Right hindlimb (tissue), 1 donor: ENCODE measurements at regions not wholly inside any gene's neighbourhood (a gene's known extent, or its start where the extent isn't known, plus 50 kb on each side); places are given as distances from the start of the nearest gene placed in this dataset.
"Not testable (repeated sequence)": the region's sequence is repeated elsewhere in the genome, so short reads cannot be mapped to it uniquely, and the experiment has no call there.

ENCODE experiments used
- DNase-seq: peaks from one replicate; pipeline ENCODE4 v3.0.0-alpha.2; 2018

DNA sequence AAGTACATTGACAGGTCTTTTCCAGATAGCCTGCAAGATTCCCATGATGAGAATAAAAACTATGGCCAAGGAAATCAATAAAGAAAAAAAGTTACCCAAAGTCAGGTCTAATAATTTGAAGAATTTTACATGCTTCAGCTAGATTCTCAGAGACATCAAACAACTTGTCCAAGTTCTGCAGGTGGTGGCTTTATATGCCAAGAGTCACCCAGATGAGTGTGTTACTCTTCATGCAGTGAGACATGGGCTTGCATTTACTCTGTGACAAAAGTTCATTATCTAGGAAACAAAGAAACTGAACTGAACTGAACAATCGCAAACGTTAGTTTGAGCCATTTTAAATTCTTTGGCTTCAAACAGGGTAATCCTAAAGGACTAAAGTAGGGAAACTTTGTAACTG lies 548.5 kb upstream of the SYT4 start:
- DNase-seq: no peak

DNA sequence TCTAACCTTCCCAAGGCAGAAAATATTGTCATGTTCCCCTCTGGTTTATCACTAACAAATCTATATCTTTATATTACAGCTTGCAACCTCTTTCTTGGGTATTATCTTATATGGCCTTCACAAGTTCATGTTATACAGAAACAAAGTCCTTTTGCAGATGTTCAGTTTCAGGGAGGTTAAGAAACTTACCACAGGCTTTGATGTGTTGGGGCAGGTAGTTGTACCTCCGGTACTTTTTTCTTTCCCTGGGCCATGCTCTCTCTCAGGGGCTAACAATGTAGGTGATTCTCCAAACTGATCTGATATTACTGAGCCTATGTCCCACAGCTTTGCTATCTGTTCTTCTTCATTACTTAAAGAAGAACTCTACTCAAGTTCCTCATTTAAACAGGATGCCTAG lies 548.9 kb upstream of the SYT4 start:
- DNase-seq: no peak

DNA sequence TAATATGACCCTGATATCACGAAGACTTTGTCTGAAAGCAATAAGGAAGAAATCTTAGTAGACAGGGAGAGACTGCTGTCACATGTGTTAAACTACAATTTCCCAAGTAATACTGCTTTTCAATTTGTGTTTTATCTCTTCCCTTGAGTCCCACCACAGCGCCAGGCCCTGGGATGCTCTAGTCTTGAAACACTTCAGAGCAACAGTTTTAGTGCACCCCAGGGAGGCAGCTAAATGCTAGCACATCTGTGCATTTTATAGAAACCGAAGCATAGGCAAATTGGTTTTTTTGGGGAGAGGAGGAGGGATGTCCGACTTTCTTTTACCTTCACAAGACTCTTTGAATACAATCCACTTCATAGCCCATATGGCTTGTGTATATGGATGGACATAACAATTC lies 550.0 kb upstream of the SYT4 start:
- DNase-seq: no peak

DNA sequence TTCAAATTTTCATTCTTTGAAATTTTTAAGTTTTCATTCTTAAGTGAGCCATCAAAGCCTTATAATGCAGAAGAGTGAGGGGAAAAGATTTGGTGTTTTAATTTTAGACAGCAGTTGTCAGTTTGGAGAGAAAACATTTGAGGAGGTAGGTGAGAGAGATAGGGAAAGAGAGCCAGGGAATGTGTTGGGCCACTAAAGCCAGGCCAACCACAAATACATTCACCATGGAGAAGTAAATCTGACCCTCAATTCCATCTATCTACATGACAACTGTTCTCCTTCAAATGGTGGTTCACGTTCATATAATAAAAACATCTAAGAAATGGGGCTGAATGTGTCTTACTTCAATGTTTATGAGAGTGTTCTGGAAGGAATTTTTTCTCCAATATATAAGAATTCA lies 553.0 kb upstream of the SYT4 start:
- DNase-seq: no peak

DNA sequence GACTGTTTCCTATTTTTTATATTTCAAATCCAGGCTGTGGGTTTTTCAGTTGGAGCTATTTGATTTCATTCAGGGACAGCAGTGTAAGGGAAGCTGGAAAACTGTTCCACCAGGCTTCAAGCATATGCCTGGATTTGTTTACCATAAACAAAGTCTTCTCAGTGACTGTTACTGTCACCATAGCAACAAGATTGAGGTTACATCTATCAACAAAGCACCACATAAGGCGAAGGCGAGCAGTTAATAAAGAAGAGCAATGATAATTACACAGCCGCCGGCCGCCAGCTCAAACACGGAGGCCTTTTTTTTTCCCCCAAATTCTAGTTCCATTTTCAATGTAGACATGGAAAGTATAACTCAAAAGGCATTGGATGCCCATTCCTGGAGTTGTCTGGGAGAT lies 553.7 kb upstream of the SYT4 start:
- no peak for DNase-seq

DNA sequence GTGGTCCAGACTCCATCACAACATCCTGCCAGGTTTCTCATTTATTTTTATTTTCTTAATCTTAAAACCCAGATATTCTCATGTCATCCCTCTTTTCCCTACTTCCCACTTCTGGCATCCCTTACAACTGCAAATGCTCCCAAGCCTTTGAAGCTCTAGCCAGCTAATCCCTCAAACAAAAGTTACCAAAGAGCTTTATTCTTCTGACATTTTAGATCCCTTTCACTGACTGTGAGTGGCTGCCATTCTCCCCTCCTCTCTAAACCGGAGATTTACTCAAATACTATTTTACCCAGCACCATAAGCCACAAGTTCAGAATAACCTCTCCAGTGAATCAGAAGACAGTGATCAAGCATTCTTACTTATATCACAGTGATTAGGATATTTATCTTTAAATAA lies 569.0 kb upstream of the SYT4 start:
- no peak for DNase-seq

DNA sequence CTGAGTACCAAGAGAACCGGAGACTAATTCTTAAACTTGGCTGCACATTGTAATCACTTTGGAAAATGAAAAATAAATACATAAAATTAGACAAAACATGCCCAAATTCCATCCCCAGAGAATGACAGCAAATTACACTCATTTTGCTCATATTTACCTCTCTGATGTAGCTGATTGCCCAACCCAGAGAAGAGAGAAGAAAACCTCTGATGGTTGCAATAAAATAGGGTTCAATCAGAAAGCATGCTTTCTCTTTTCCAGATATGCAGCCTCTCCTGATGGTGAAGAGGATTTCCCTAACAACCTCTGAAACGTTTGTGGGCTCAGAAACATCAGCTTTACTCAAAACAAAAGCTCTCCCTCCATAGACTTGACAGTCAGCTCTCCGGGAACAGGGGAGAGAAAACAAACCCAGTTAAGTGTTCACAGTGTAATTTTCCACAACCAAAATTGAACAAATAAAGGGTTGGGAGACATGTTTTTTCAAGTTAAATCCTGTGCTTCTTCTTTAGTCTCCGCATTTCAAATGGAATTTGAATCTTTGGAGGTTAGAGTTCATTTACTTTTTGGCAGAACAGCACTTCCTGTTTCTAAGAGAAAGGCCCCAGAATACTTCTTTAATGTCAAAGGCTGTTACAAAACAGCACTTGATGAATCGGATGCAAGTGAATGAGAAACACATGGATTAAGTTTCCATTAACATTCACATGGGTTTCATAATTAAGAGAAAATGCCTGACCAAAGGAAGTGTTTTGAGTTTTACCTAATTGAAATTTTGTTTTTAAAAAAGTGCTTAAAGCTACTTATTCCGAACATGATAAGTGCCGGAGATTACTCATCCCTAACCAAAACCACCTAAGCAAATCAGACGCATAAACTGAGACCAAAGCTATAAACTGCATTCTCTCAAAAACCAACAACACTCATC lies 570.1 kb upstream of the SYT4 start:
- DNase-seq: no peak

DNA sequence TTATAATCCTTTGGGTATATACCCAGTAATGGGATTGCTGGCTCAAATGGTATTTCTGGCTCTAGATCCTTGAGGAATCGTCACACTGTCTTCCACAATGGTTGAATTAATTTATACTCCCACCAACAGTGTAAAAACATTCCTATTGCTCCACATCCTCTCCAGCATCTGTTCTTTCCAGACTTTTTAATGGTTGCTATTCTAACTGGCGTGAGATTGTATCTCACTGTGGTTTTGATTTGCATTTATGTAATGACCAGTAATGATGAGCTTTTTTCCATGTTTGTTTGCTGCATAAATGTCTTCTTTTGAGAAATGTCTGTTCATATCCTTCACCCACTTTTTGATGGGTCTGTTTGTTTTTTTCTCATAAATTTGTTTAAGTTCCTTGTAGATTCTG lies 572.5 kb upstream of the SYT4 start:
- DNase-seq: not testable (repeated sequence)

DNA sequence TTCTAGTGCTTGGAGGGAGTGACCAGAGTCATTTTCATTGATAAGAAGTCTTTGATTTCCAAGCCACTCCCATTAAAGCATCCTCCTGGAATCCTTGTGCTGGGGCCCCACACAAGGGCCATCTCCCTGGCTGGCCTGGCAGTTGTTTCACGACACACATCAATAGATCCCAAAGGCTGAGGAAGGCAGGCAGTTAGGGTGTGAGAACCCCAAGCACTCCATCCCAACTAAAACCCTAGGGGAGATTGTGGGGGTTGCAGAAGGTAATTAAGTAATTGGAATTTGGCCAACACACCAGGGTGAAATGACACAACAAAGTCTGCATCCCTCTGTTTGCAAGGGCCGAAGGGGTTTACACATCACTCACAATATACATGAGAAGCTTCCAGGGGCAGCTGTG lies 578.1 kb upstream of the SYT4 start:
- DNase-seq: no peak

DNA sequence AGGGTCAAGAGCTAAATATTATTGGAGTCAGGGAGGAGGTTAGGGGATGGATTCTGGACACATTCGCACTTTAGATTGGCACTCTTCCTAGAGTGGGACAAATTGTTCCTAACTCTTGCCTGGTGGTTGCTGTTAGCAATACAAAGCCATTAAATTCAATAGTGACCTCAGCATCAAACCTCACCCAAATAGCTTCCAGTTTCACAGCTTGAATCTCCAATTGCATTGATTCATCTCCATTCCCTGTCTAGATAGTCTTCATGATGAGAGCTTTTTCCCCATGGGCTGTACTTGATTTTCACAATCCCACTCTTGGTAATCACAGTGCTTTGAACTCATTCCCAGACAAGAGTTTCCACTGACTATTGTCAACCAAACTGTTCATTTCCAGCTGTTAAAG lies 585.9 kb upstream of the SYT4 start:
- peak; percentile 64 for DNase-seq

DNA sequence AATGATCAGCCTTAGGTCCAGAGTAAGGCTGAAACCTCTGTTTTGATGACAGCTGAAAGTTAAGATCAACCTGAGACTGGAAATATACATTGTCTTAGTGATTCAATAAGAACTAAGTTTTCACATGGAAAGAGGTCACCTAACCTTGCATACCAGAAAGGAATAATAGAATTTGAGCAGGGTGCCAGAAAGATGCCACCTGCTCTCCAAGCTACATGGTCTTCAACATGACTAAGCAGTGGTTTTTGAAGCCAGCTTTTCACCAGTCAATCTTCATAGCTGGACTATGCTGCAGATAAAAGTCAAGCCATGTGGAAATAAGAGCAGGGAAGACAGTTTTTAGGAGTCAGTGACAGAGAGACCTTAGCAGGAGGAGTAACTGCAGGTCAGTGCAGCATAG lies 589.4 kb upstream of the SYT4 start:
- no peak for DNase-seq

DNA sequence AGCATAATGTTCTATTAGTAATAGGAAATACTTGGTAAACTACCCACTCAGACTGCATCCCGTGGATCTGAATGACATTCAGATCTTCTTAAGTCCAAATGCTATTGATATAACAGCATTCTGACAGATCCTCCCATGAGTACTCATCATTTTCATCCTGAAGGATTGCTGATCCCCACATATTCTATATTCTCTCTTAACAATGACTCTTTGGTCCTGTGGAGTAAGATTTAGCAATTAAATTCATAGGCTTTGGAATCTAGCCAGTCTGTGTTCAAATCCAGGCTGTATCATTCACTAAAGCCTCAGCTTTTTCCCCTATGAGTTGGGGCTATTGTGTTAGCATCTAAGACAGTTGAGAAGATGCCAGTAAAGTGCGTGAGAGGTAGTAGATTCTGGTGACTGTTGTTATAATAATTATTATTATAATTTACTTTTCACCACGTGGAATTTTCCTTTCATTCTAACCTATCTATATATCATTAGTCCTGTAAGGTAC lies 591.3 kb upstream of the SYT4 start:
- no peak for DNase-seq

DNA sequence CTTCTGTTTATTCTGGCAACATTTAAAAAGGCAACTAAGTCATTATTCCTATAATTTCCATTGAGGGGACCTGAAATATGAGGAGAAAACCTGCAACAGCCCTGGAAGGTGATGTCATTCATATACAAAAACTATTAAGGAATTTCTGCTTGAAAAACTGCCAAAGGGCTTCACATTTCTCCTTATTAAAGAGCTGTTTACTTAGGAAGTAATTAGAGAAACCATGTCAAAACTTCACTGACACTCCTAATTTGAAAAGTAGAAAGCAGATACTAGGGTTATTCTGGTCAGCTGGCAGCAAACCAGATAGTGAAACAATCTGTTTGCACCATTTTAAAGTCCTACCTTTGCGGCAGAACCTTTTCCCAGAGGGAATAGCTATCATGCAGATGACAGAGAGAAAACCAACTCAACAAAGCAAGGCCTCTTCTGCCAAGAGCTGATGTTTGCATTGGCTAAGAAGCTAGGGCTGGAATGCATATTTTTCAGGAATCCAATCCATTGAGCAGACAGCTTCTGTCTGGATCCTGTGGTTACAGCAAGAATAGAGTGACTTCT lies 592.2 kb upstream of the SYT4 start:
- peak; percentile 73 for DNase-seq

DNA sequence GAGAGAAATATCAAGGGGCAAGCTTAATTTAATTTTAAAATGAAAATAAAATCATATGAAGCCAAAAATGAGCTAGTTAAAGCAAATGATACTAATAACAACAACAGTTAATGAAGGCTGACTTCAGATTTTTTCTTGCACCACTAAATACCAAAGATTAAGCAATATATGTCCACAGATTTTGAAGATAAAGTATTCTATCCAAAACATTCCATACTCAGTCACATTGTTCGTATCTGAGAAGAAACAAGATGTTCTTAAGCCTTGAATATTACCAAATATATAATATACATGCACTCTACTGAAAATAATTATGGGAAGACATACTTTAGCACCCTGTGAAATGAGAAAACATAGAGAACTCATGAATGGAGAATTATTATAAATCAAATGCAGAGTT lies 593.3 kb upstream of the SYT4 start:
- no peak for DNase-seq

DNA sequence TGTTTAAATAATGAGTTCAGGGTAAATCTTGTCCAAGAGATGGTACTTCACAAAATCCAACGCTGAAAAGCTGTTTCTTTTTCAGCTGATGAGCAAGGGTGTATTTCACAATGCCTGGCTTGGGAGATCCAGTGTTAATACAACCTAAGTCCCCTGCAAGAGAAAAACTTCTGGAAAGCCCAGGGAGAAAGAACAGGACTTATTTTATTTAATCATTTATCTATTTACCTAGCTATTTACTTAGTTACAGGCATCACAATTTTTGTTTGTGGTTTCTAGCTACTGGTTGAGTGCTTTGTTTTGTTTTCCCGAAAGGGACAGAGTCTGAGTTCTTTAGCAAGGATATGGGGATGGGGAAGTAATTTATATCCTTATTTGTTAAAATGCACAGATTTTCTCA lies 598.2 kb upstream of the SYT4 start:
- DNase-seq: no peak

DNA sequence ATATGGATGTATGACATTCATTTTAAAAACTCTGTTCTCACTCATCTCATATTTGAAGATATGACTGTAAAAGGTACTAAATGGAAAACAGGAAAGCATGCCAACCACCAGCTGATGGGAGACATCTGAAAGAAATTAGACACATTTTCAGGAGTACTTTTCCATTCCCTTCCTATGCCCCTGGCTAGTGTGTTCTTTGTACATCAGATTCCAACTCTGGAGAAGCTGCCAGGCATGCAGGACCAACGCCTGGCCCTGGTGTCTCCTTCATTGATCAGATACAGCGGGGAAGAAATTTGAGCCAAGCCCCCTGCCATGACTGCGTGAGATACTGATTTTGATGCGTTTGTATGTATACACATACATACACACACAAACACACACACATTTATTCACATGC lies 599.0 kb upstream of the SYT4 start:
- DNase-seq: peak; percentile 26

DNA sequence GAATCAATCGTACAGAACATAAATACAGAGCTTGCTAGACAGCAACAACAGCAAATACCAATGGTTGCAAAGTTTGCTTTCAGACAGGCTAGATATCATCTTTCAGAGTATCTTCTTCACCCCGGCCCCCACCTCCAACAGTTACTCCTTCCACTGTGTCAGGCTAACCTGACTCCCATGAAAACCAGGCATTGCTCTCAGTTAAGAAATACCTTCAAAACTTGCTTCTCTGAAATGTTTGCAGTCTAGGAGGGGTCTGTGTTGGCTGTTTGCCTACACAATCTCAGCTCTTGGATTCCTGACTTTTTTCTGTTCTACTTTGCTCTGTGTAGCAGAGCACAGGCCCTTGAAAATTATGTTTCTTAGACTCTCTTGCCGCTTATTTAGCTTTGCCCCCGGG lies 599.5 kb upstream of the SYT4 start:
- peak; percentile 26 for DNase-seq

DNA sequence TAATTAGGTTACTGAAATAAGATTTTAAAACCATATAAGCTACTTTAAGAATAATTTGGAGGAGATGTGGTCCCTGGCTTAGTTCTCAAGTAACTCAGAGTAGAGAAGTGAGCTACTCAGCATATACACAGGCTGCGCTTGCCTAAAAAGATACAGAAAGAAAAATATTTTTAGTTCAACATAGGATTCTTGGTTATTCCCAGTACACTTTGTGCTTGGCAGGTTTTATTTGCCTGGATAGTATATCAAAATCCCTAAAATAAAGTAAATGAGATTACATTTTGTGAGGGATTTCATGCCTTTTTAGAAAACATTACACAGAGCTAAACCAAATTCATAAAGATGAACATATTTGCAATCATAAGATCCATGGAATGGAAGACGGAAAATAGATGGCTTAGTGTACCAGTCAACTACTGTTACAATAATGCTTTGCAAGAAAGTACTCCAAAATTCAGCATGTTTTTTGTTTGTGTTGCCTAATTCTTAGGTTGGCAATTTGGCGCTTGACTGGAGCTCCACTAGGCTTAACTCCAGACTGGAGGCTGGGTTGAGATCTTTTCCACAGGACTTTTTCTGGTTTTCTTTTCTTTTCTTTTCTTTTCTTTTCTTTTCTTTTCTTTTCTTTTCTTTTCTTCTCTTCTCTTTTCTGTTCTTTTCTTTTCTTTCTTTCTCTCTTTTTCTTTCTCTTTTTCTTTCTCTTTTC lies 600.5 kb upstream of the SYT4 start:
- no peak for DNase-seq

DNA sequence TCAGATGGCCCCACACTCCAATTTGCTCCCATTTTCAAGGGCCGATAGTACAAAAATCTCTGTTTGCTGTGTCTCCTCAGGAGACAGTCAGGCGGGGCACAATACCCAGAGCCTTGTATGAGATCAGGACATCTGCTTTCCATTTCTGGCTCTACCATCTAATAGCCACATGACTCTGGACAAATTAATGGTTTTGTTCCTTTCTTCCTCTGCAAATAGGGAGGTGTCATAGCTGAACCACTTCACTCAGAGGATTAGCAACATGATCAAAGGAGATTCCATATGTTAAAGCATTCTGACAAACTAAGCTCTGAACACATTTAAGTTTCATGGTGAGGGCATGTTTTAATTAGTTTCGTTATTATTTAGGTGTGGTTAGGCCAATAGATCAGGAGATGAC lies 602.1 kb upstream of the SYT4 start:
- DNase-seq: no peak

DNA sequence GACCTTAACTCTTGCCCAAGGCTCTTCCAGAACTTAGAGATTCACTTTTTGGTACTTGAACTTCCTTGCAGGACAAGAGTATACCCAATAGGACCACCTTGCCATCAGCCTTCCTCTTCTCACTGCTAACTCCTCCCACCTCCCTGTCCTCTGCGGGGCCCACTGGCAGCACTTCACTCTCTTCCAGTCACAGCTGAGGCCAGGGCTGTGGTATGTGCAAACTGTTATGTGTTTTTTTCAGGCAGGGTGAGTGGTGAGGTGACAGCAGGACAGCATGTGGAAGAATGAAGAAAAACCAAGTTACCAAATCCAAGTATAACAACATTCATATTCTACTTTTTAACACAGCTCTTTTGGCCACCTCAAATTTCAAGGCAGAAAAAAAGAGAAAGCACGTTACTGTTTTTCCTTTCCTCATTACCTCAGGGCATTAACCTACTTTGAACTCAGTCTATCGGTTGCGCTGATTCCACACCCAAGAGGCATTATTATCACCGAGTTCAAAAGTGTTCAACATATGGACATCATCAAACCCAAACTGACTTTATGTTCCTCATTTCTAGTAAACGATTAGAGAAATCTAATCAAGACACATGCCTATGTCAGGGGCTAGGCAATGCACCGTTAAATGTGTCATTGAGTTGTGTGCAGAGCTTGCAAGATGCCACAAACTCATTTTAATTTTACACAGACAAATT lies 605.2 kb upstream of the SYT4 start:
- DNase-seq: no peak

DNA sequence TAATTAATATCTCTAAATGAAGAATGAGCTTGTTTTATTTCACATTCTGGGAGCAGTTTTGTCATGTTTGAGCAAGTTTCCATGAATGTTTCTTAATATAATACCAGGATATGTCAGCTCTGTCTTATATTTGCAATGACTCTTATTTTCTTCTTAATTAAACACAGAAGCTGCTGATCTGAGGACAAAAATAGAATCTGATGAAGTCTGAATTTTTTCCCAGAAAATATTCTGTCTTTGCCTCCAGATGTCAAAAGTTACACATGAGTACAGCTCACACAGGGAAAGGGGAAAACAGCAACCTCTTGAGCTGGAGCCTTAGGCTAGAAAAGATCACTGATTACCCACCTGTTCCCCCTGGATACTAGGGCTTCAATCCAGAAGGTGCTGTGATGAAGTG lies 606.6 kb upstream of the SYT4 start:
- DNase-seq: no peak

DNA sequence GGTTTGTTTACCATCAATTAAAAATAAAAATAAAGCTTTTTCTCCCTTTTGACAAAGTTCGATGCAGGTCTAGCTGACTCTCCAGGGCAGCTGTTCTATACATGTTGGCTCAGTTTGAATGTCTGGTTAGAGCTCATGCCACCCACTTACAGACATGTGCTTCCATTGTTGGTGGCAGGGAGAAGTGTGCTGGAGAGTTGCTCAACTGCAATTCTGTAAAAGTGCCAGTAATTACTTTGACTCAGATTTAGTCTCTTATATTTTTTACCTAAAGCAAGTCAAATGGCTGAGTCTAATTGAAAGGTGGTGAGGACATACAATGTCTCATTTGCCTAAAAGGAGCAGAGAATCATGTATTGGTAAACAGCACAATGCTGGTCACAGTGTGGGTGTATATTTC lies 609.1 kb upstream of the SYT4 start:
- no peak for DNase-seq

DNA sequence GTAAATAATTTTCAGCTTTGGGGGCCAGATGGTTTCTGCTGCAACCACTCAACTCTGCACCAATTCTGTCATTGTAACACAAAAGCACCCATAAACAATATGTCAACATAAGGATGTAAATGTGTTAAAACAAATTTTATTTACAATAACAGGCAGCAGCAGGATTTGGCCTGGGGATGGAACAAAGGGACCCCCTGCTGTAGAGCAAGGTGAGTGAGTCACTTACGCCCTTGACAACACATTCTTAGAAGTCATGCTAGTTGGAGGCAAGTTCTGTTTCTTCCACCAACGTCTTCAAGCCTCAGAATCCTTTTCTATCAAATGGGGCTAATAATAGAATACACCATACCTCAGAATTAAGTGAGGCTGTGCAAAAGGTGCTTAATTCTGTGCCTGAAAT lies 610.2 kb upstream of the SYT4 start:
- DNase-seq: no peak
